Epithelial cell of prostate (primary cell): ENCODE measurements at regions not wholly inside any gene's neighbourhood (a gene's known extent, or its start where the extent isn't known, plus 50 kb on each side); places are given as distances from the start of the nearest gene placed in this dataset.
"Not testable (repeated sequence)": the region's sequence is repeated elsewhere in the genome, so short reads cannot be mapped to it uniquely, and the experiment has no call there.

ENCODE experiments used
- DNase-seq: peaks from one replicate; pipeline ENCODE4 v3.0.0-alpha.2; 2011; ENCODE audit warnings: low read depth, low spot score
- H3K27ac ChIP-seq: fragments of 450-650 bp; 2 replicates; pipeline ENCODE4 v1.5.1; 2017; ENCODE audit warnings: mild to moderate bottlenecking

- DNase-seq = no peak
- no peak overlapping the region for H3K27ac ChIP-seq
These were observed 405.8 kb upstream of the SLC39A10 start for GRCh38 chr2:195251214-195251613.

- H3K27ac ChIP-seq = no peak overlapping the region
- no peak for DNase-seq
These were observed 418.2 kb upstream of the SLC39A10 start for GRCh38 chr2:195238826-195239225.

DNA sequence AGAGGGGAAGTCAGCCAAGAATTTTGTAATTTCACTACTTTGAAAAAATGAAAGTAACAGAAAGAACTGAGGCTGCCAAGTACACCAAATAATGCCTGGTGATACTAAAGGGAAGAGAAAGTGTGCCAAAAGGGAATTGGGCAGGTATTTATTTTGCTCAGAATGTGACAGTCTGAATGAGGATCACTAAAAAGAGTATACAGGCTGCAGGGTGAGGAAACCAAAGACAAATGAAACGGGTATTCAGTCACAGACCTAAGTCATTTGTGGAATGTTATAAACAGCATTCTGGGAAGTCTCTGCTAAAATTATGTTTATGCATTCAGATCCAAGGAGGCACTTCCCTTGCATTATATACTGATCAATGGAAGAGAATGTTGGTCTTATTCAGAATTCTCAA lies 418.6 kb upstream of the SLC39A10 start:
- no peak for DNase-seq
- no peak overlapping the region for H3K27ac ChIP-seq

DNA sequence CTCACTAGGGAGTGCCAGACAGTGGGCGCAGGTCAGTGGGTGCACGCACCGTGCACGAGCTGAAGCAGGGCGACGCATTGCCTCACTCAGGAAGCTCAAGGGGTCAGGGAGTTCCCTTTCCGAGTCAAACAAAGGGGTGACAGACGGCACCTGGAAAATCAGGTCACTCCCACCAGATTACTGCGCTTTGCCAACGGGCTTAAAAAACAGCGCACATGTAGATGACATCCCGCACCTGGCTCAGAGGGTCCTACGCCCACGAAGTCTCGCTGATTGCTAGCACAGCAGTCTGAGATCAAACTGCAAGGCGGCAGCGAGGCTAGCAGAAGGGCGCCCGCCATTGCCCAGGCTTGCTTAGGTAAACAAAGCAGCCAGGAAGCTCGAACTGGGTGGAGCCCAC lies 428.5 kb upstream of the SLC39A10 start:
- H3K27ac ChIP-seq, DNase-seq: not testable (repeated sequence)

- H3K27ac ChIP-seq = no peak overlapping the region
- no peak for DNase-seq
These were observed 443.0 kb upstream of the SLC39A10 start for GRCh38 chr2:195214072-195214471.

DNA sequence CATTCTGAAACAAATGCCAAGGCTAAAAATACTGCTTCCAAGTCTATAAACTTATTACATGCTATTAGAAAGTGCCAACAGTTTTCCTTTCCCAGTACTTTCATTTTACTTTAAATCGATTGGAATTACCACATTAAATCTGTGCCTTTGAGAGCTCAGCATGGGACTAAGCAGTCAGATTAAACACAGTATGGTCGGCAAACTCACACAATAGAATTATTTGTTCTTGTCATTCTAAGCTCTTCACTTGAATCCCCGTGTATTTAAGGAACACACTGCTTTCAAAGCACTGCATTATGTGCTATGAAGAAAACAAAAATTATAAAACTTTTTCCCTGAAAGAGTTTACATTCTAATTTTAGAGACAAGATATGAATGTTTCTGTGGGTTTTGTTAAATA lies 444.4 kb upstream of the SLC39A10 start:
- H3K27ac ChIP-seq = no peak overlapping the region
- no peak for DNase-seq

- no peak overlapping the region for H3K27ac ChIP-seq
- DNase-seq = no peak
These were observed 454.7 kb upstream of the SLC39A10 start for GRCh38 chr2:195202163-195202845.

DNA sequence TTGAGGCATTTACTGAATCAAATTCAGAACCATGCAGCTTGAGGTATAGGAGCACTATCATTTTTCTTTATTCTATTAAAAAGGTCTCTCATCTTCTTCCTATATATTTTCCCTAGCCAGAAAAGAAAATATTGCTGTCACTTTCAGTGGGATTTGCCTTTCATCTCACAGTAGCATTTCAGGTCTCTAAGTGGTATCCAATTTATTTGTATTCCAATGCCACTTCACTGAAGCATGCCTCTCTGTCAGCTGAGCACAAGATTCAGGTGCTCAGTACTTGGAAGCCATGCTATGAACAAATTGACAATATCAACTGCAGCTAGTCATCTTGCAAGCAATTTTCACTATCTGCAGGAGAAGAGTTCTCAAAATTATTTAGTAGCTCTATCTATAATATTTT lies 457.2 kb upstream of the SLC39A10 start:
- no peak for DNase-seq
- H3K27ac ChIP-seq = no peak overlapping the region

DNA sequence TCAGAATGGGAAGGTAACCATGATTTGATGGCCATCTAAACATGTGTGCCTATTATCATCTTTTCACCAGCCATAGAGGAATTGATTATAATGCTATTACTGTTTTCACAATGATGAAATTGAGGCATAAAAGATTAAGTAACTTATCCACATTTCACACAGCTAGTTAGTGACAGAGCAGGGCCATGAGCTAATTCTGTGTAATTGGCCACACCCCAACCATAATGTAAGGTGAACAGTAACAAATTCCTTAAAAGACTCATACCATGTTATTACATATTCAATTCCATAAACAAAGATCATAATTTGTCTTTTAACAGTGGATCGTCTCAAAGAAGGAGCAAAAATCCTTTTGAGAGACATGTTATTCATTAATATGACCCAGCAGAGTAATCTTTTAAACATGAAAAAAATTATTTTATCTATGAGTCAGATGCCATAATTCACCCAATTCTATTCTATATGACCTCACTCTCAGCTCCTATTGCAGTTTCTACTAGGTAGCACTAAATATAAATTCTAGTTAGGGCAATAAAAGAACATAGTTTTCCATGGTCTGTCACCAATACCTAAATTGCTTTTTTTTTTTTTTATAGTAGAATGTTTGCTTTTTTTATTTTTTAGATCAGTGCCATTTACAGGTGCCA lies 475.8 kb upstream of the SLC39A10 start:
- DNase-seq = no peak
- H3K27ac ChIP-seq = no peak overlapping the region

DNA sequence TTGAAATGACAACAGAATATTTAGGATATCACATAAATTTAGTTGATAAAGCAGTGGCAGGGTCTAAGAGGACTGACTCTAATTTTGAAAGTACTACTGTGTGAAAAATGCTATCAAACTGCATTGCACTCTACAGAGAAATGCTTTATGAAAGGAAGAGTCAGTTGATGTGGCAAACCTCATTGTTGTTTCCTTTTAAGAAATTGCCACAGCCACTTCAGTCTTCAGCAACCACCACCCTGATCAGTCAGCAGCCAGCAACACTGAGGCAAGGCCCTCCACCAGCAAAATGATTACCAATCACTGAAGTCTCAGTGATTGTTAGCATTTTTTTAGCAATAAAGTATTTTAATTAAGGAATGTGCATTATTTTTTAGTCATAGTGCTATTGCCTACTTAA lies 488.7 kb upstream of the SLC39A10 start:
- DNase-seq = no peak
- no peak overlapping the region for H3K27ac ChIP-seq

DNA sequence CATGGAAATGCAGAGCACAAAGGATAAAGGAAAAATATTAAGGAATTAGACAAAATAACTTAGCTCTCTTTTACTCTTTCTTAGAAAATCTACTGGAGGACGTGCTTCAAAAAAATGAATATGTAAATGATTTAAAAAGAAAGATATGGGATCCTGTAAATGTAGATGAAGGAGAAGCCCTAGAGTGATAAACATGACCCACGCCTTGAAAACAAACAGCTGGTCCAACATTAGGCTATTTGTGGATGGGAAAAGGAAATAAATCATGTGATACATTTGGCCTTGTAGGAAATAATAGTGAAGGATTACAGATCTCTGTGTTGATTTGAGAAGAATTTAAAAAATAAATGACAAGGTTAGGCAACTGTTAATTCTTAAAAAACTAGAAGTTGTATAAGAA lies 492.1 kb upstream of the SLC39A10 start:
- no peak for DNase-seq
- H3K27ac ChIP-seq = no peak overlapping the region

- H3K27ac ChIP-seq = no peak overlapping the region
These were observed 494.1 kb upstream of the SLC39A10 start for GRCh38 chr2:195162918-195163317.

GRCh38 chr2:195162194-195162593 lies 494.8 kb upstream of the SLC39A10 start:
- DNase-seq = no peak
- H3K27ac ChIP-seq = no peak overlapping the region

More at GRCh38 chr2:195162918-195163317, 494.1 kb upstream of the SLC39A10 start:
- no peak for DNase-seq

GRCh38 chr2:195160963-195161362 lies 496.1 kb upstream of the SLC39A10 start:
- DNase-seq = no peak
- no peak overlapping the region for H3K27ac ChIP-seq

DNA sequence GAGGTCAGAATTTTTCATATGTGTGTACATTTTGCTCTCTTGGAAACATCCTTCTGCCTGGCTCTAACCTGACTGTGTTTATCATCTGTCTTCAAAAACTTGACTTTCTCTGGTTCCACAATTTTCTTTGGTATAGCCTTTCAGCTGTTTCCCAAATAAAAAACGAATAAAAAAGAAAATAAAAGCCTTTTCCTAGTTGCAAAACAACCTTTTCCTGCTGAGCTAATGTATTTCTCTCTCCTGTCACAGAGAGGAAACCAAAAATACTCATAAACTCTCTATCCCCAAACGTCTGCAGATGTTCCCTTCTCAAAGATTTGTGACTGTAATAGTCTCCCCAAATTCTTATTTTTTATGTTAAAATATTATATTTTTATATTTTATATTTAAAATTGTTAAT lies 505.3 kb upstream of the SLC39A10 start:
- no peak overlapping the region for H3K27ac ChIP-seq
- no peak for DNase-seq

DNA sequence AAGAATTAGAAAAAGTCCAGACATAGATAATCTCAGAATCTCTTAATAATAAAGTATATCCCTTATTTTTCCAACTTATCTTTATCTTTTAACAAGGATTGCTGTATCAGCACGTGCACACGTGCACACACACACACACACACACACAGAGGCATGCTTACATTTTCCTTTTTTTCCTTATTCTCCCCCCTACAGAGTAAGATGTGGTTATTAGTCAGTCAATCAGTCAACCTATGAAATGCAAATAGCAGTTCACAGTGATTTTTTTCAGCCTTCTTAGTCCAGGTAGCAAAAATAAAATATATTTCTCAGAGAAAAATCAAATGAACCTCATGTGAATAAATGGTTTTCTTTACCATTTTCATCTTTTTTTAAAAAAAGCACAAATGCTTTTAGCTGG lies 506.2 kb upstream of the SLC39A10 start:
- DNase-seq = no peak
- H3K27ac ChIP-seq = no peak overlapping the region

GRCh38 chr2:195148004-195148403 lies 509.0 kb upstream of the SLC39A10 start:
- H3K27ac ChIP-seq = no peak overlapping the region
- DNase-seq = no peak

DNA sequence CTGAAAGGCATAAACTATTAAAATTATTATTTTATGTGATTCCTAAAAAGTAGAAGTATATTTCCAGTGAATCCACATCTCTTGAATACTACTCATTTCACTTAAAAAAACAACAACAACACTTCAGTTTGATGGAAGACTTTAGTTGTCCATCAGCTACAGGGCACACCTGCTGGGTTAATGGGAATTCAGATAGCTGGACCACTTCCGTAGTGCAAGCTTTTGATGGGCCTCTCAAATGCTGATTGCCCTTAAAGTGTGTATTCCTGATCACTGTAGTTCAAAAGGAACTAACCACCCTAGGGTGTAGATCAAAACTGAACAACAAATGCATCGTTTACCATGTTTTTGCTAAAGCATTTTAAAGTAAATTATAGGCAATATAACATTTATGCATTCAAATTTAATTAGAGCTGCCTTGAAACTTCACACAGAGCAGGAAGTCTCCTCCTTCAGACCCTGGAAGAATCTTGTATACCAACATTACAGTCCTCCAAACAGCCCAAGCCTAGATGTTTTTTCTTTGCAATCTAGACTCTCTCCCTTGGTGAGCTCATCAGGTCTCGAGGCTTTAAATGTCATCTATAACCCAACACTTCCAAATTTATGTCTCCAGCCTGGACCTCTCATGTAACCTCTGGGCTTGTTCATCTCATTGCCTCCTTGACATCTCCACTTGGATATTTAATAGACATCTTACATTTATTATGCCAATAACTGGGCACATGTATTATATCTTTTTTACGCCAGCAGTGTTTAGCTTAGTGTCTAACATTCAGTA lies 510.1 kb upstream of the SLC39A10 start:
- no peak for DNase-seq
- H3K27ac ChIP-seq = no peak overlapping the region

DNA sequence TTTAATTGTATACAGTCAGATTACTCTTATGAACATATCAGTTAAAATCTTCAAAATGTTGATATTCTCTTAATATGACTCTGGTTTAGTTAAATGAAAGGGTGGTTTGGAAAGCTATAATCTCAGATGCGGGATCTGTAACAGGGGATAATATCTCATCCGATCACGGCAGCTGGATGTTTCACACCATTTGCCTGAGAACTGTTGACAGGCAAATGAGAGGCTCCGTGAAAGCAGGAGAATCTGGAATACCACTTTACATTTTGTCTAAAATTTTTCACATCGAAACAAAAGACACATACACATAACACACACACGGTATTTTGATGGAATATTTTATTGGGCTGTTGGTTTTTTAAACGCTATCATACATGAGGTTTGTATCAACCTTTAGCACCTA lies 518.6 kb upstream of the SLC39A10 start:
- H3K27ac ChIP-seq = no peak overlapping the region

GRCh38 chr2:195125889-195126288 lies 531.1 kb upstream of the SLC39A10 start:
- not testable (repeated sequence) for DNase-seq, H3K27ac ChIP-seq

More for the DNA sequence above, 518.6 kb upstream of the SLC39A10 start:
- DNase-seq = no peak

DNA sequence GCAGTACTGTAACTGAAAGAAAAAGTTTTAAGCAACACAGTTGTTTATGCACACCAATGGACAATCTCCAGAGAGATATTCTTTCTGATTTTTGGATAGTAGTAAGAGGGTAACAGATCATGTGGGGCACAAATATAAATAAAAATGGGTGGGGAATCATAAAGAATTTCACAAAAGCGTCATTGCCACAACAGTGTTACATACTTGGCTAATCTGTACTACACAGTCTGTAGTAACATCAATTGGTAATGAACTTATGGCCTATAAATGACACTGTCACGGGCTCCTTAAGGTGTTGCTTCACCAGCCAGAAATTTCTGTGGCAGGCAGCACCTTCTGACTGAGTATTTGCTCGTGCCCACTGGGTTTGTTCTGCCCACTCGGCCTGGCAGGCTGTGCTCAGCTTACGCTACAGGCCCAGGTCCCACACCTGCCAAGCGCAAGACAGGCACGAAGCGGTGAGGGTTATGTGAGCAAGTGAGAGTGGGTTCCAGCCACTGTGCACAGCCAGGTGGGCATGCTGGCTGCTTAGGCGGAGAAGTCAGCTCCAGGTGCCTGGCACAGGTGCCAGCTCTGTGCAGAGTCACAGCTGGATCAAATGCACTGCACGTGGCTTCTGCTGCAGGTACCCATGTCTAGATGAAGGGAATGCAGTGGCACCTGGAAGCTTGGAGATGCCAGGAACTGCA lies 532.5 kb upstream of the SLC39A10 start:
- no peak for DNase-seq
- H3K27ac ChIP-seq = no peak overlapping the region
